ENCODE measurements at regions not wholly inside any gene's neighbourhood (a gene's known extent, or its start where the extent isn't known, plus 50 kb on each side); places are given as distances from the start of the nearest gene placed in this dataset.

DNA sequence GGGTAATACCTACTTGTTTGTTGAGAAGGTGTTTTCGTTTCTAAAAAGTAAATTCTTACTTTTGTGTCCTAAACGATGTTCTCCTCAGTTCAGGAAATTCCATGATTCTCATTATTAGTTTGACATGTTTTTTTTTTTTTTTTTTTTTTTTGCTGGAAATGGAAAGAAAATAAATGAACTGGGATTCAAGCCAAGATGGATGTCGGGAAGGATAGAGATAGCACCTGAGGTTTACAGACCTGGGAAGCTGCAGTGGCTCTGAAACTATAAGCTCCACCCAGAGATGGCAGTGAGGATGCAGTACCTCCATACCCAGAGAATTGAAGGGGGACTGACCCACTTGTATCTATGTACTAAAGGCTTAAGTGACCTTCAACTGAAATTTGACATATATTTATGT is 334.6 kb upstream of the TGFBR2 start:
- Histone ChIP-seq H3K27ac (no peak overlapping the region), H3K9ac (ENCODE audit: insufficient read length) (no peak overlapping the region), H3K9me3 (ENCODE audit: low read depth, low read length) (no peaks in the 10 kb centered on the region), H3K4me3 (no peak overlapping the region), H3K36me3 (ENCODE audit: insufficient read depth, low read length) (no peaks in the 10 kb centered on the region)
- TF ChIP-seq FOXP2 (optimal IDR thresholded peaks at IDR 0.05; ENCODE audit: control extremely low read depth, extremely low read length, insufficient read depth) (no peak), POLR2AphosphoS5 (IDR thresholded peaks at IDR 0.05; ENCODE audit: borderline replicate concordance, low read depth, low read length) (no peak), EZH2 (IDR thresholded peaks at IDR 0.05) (no peak)
- DNase-seq (ENCODE audit: low read depth, low spot score), result no peak

DNA sequence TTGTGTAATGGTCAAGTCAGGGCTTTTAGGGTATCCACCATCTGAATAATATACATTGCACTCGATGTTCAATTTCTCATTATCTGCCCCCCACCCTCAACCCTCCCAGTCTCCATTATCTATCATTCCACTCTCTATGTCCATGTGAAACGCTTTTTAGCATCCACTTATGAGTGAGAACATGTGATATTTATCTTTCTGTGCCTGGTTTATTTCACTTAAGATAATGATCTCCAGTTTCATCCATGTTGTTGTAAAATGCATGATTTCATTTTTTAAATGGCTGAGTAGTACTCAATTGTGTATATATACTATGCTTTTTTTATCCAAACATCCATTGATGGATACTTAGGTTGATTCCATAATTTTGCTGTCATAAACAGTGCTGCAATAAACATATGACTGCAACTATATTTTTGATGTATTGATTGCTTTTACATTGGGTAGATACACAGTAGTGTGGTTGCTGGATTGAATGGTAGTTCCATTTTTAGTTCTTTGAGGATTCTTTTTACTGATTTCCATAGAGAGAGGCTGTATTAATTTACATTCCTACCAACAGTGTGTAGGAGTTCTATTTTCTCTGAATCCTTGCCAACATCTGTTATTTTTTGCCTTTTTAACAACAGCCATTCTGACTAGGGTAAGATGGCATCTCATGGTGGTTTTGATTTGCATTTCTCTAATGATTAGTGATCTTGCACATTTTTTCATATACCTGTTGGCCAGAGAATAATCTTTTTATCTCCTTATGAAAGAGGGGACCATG is 332.9 kb upstream of the TGFBR2 start:
- TF ChIP-seq FOXP2 (optimal IDR thresholded peaks at IDR 0.05; ENCODE audit: control extremely low read depth, extremely low read length, insufficient read depth) (no peak), EZH2 (IDR thresholded peaks at IDR 0.05) (no peak), POLR2AphosphoS5 (IDR thresholded peaks at IDR 0.05; ENCODE audit: borderline replicate concordance, low read depth, low read length) (no peak)
- no peak for DNase-seq (ENCODE audit: low read depth, low spot score)

DNA sequence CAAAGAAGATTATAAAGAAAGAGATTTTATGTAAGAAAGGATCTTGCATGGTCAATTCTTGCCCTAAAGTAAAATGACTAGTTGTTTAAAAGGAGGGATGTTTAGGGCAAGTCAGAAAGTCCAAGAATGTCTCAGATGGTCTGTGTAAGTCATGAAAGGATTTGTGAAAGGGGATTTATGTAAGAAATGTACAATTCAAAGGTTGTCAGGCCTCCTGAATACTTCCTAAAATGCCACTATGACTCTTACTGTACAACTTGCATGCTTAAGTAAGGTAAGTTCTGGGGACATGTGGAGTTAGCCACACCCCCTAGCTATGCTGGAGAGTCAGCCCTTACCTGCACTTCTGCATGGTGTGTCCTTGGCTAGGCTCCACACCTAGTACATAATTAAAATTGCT is 328.9 kb upstream of the TGFBR2 start:
- H3K4me3 ChIP-seq, result no peak overlapping the region
- H3K9me3 ChIP-seq (ENCODE audit: low read depth, low read length), result no peaks in the 10 kb centered on the region
- no peak overlapping the region for H3K9ac ChIP-seq (ENCODE audit: insufficient read length)
- no peak for DNase-seq (ENCODE audit: low read depth, low spot score)
- no peaks in the 10 kb centered on the region for H3K36me3 ChIP-seq (ENCODE audit: insufficient read depth, low read length)
- H3K27ac ChIP-seq, result no peak overlapping the region
- no peak for TF ChIP-seq EZH2 (IDR thresholded peaks at IDR 0.05)
- TF ChIP-seq FOXP2 (optimal IDR thresholded peaks at IDR 0.05; ENCODE audit: control extremely low read depth, extremely low read length, insufficient read depth), result no peak
- TF ChIP-seq POLR2AphosphoS5 (IDR thresholded peaks at IDR 0.05; ENCODE audit: borderline replicate concordance, low read depth, low read length), result no peak

More for the DNA sequence above, 332.9 kb upstream of the TGFBR2 start:
- Histone ChIP-seq H3K36me3 (ENCODE audit: insufficient read depth, low read length) (no peaks in the 10 kb centered on the region), H3K27ac (no peak overlapping the region), H3K4me3 (no peak overlapping the region), H3K9ac (ENCODE audit: insufficient read length) (no peak overlapping the region), H3K9me3 (ENCODE audit: low read depth, low read length) (no peaks in the 10 kb centered on the region)

DNA sequence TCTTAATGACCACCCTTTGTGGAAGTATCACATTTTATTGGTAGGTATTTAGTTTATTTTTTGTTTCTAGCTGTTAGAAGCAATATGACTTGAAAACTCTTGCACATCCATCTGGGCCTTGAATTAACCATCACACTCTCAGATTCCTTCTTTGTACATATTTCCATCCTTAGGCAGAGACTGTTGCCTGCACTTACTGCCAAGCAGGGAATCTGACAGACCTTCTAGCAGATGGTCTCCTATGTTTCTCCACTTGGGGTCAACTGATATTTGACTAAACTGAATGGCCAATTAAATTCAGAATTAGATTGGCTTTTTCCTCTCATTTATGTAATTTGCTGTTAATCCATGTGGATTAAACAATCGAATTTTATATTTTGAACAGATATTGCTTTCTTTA is 324.9 kb upstream of the TGFBR2 start:
- DNase-seq (ENCODE audit: low read depth, low spot score), result no peak
- H3K36me3 ChIP-seq (ENCODE audit: insufficient read depth, low read length), result no peaks in the 10 kb centered on the region

DNA sequence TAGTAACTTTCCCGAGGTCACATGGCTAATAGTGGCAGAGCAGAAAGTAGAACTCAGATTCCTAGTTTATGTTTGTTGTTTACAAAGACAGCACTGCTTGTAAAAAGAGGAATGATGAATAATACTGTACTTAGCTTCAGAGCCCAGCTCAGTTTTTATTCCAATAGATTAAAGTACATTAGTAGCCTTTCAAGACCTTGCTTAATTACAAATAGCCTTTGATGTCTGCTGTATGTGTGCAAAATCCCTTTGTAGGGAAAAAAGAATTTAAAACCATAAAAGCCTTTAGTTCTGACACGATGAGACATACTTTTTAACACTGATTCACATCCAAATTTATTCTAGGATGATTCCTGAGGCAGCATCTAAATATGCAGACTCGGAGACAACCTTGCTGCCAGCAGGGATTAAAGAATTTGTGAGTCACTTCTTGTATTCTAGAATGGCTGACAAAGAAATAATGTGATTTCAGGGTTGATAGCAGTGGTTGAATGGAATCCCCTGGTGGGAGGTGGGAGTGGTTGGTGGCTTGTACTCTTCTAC is 324.2 kb upstream of the TGFBR2 start:
- TF ChIP-seq EZH2 (IDR thresholded peaks at IDR 0.05) (no peak), FOXP2 (optimal IDR thresholded peaks at IDR 0.05; ENCODE audit: control extremely low read depth, extremely low read length, insufficient read depth) (no peak)
- Histone ChIP-seq H3K9ac (ENCODE audit: insufficient read length) (no peak overlapping the region), H3K27ac (peak overlapping the region; percentile 60), H3K9me3 (ENCODE audit: low read depth, low read length) (no peaks in the 10 kb centered on the region), H3K36me3 (ENCODE audit: insufficient read depth, low read length) (no peaks in the 10 kb centered on the region), H3K4me3 (no peak overlapping the region)
- peak; percentile 34 for DNase-seq (ENCODE audit: low read depth, low spot score)

More for the DNA sequence above, 324.9 kb upstream of the TGFBR2 start:
- H3K9ac ChIP-seq (ENCODE audit: insufficient read length), result no peak overlapping the region
- H3K27ac ChIP-seq, result no peak overlapping the region
- no peak overlapping the region for H3K4me3 ChIP-seq
- TF ChIP-seq FOXP2 (optimal IDR thresholded peaks at IDR 0.05; ENCODE audit: control extremely low read depth, extremely low read length, insufficient read depth) (no peak), EZH2 (IDR thresholded peaks at IDR 0.05) (no peak)
- H3K9me3 ChIP-seq (ENCODE audit: low read depth, low read length), result no peaks in the 10 kb centered on the region

DNA sequence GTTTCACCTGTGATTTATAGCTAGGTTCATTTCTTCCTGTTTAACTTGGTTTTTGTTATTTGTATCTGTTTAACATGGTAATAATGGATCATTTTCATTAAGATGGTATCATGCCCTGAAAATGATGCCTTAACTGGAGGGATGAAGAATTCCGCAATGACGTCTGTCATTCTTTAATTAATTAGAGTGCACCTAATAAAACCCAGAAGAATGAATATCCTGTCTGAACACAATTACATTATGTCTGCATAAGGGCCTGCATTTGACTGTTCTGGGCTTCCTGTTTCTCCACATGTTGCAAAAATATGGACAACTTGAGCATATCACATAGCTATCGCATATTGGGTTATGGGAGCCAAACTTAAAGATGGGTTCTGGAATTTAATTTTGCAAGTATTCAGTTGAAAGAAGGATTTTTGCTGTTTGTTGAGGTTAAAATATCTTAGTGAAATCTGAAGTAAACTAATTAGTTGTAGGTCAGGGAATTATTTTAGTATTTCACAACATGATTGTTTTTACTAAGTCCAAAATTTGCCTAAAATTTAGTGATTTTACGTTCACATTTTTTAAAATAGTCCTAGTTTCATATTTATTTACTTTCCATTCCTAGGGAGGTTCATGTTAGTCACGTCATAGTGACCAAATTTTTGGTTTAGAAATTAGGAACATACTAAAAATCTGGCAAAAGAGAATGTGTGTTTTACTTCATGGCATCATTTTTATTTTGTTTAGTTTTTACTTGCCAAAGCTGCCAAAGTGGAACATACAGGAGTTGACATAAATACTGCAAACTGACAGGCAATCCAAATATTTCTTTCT is 321.0 kb upstream of the TGFBR2 start:
- Histone ChIP-seq H3K36me3 (ENCODE audit: insufficient read depth, low read length) (no peaks in the 10 kb centered on the region), H3K9me3 (ENCODE audit: low read depth, low read length) (no peaks in the 10 kb centered on the region), H3K9ac (ENCODE audit: insufficient read length) (no peak overlapping the region), H3K4me3 (no peak overlapping the region), H3K27ac (no peak overlapping the region)
- TF ChIP-seq FOXP2 (optimal IDR thresholded peaks at IDR 0.05; ENCODE audit: control extremely low read depth, extremely low read length, insufficient read depth) (no peak), POLR2AphosphoS5 (IDR thresholded peaks at IDR 0.05; ENCODE audit: borderline replicate concordance, low read depth, low read length) (no peak), EZH2 (IDR thresholded peaks at IDR 0.05) (no peak)
- DNase-seq (ENCODE audit: low read depth, low spot score), result no peak

DNA sequence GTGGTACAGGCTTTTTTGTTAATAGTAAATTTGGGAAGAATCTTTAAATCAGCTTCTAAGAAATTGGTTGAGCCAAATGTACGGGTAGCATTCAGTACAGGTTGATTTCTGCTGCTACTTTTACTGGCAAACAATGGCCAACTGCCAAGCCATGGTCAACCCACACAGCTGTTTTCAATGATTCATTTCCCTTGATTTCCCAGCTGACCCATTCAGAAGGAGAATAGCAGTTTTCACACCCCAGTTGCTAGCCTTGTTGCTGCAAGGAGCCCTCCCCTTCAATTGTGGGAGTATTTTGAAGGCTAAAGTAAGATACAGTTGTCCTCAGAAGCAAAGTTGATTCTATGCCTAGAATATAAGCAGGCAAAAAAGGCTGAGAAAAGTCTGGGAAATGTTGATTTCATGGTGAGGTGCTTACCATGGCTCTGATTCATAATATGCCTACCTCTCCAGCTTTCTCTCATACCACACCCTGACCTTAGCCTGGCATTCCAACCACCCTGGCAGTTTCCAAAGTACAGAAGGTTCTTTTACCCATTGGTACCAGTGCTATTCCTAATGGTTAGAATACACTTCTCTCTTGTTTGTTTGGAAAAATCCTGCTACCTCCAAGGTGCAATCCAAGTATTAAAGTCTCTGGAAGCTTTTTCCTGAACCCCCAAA is 320.3 kb upstream of the TGFBR2 start:
- Histone ChIP-seq H3K27ac (no peak overlapping the region), H3K4me3 (no peak overlapping the region), H3K9me3 (ENCODE audit: low read depth, low read length) (no peaks in the 10 kb centered on the region), H3K36me3 (ENCODE audit: insufficient read depth, low read length) (no peaks in the 10 kb centered on the region), H3K9ac (ENCODE audit: insufficient read length) (no peak overlapping the region)
- TF ChIP-seq POLR2AphosphoS5 (IDR thresholded peaks at IDR 0.05; ENCODE audit: borderline replicate concordance, low read depth, low read length) (no peak), FOXP2 (optimal IDR thresholded peaks at IDR 0.05; ENCODE audit: control extremely low read depth, extremely low read length, insufficient read depth) (no peak), EZH2 (IDR thresholded peaks at IDR 0.05) (no peak)
- no peak for DNase-seq (ENCODE audit: low read depth, low spot score)

DNA sequence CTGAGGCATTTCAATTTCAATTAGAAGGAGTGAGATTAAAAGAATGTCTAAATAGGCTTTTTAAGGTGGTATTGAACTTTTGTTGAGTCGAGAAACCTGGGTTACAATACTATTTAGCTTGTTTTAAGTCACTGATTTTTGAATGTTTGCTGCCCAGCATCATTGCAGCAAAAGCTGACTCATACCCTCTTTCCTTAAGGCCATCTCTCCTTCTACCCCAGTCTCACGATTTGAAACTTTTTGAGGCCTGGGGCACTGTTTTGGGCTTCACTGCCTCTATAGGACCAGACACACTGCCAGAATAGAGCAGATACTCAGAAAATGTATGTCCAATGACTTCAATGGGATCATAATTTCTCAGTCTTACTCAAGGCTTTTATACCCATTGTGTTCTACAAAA is 319.6 kb upstream of the TGFBR2 start:
- H3K36me3 ChIP-seq (ENCODE audit: insufficient read depth, low read length), result no peaks in the 10 kb centered on the region
- TF ChIP-seq FOXP2 (optimal IDR thresholded peaks at IDR 0.05; ENCODE audit: control extremely low read depth, extremely low read length, insufficient read depth) (no peak), EZH2 (IDR thresholded peaks at IDR 0.05) (no peak), POLR2AphosphoS5 (IDR thresholded peaks at IDR 0.05; ENCODE audit: borderline replicate concordance, low read depth, low read length) (no peak)
- DNase-seq (ENCODE audit: low read depth, low spot score), result no peak
- no peak overlapping the region for H3K4me3 ChIP-seq
- no peak overlapping the region for H3K9ac ChIP-seq (ENCODE audit: insufficient read length)
- no peaks in the 10 kb centered on the region for H3K9me3 ChIP-seq (ENCODE audit: low read depth, low read length)
- no peak overlapping the region for H3K27ac ChIP-seq
